Progenitor cell of endocrine pancreas (in vitro differentiated cells): ENCODE measurements at regions not wholly inside any gene's neighbourhood (a gene's known extent, or its start where the extent isn't known, plus 50 kb on each side); places are given as distances from the start of the nearest gene placed in this dataset.
A peak's percentile ranks its signal among the peaks of the same experiment; 100 is the strongest.
"Not testable (repeated sequence)": the region's sequence is repeated elsewhere in the genome, so short reads cannot be mapped to it uniquely, and the experiment has no call there.

ENCODE experiments used
- DNase-seq: peaks from one replicate; pipeline ENCODE4 v3.0.0; 2021; ENCODE audit warnings: low spot score; ENCODE audit not compliant: unreplicated experiment
- H3K27ac Mint-ChIP-seq: 2 replicates; pipeline ENCODE4 v1.8.0; 2021; ENCODE audit warnings: mild to moderate bottlenecking, moderate library complexity, mixed read lengths
- H3K27me3 Mint-ChIP-seq: 2 replicates; pipeline ENCODE4 v1.8.0; 2021; ENCODE audit warnings: mixed read lengths
- H3K36me3 Mint-ChIP-seq: 2 replicates; pipeline ENCODE4 v1.8.0; 2022; ENCODE audit warnings: mixed read lengths; ENCODE audit not compliant: insufficient read depth
- H3K4me1 Mint-ChIP-seq: 2 replicates; pipeline ENCODE4 v1.8.0; 2021; ENCODE audit warnings: low read depth, mixed read lengths
- H3K4me3 Mint-ChIP-seq: 2 replicates; pipeline ENCODE4 v1.8.0; 2021; ENCODE audit warnings: low read depth, mild to moderate bottlenecking, moderate library complexity, mixed read lengths
- H3K9me3 Mint-ChIP-seq: 2 replicates; pipeline ENCODE4 v1.8.0; 2021; ENCODE audit warnings: low read depth, mixed read lengths
- CTCF ChIP-seq: fragments of 200-600 bp; sonication (generic); IDR thresholded peaks from one replicate; pipeline ENCODE4 v1.5.0; 2021; ENCODE audit warnings: antibody characterized with exemption, mild to moderate bottlenecking; ENCODE audit not compliant: unreplicated experiment

- H3K9me3 Mint-ChIP-seq, result peaks cover 23% of the 10 kb centered on the region
- no peak for DNase-seq
- peaks cover 3% of the 10 kb centered on the region for H3K36me3 Mint-ChIP-seq
- no peaks in the 10 kb centered on the region for H3K27me3 Mint-ChIP-seq
- H3K27ac Mint-ChIP-seq, result peak overlapping the region; percentile 74
- H3K4me1 Mint-ChIP-seq, result peaks cover 41% of the 10 kb centered on the region
- no peak overlapping the region for H3K4me3 Mint-ChIP-seq
- TF ChIP-seq CTCF, result no peak
These were observed 62.4 kb downstream of the PAGE2 start for GRCh38 chrX:55151199-55151598.

- Mint-ChIP-seq H3K4me1 (peaks cover 18% of the 10 kb centered on the region), H3K27me3 (no peaks in the 10 kb centered on the region), H3K4me3 (peak overlapping the region; percentile 89), H3K9me3 (peaks cover 16% of the 10 kb centered on the region), H3K36me3 (peaks cover 4% of the 10 kb centered on the region), H3K27ac (peak overlapping the region; percentile 42)
- no peak for DNase-seq
- TF ChIP-seq CTCF, result no peak
These were observed 60.6 kb upstream of the PAGE5 start for GRCh38 chrX:55159551-55159950.

- Mint-ChIP-seq H3K27me3 (no peaks in the 10 kb centered on the region), H3K27ac (peak overlapping the region; percentile 94), H3K4me3 (peak overlapping the region; percentile 89), H3K36me3 (peaks cover 4% of the 10 kb centered on the region), H3K9me3 (peaks cover 21% of the 10 kb centered on the region), H3K4me1 (peaks cover 8% of the 10 kb centered on the region)
- DNase-seq, result peak; percentile 69
- peak; percentile 65 for TF ChIP-seq CTCF
These were observed 59.2 kb upstream of the PAGE5 start for GRCh38 chrX:55160685-55161552.

GRCh38 chrX:55161581-55161980 is 58.6 kb upstream of the PAGE5 start:
- peaks cover 3% of the 10 kb centered on the region for H3K36me3 Mint-ChIP-seq
- no peak for TF ChIP-seq CTCF
- H3K9me3 Mint-ChIP-seq, result peaks cover 22% of the 10 kb centered on the region
- H3K27me3 Mint-ChIP-seq, result no peaks in the 10 kb centered on the region
- peak overlapping the region; percentile 89 for H3K4me3 Mint-ChIP-seq
- no peak for DNase-seq
- H3K27ac Mint-ChIP-seq, result peak overlapping the region; percentile 94
- H3K4me1 Mint-ChIP-seq, result peaks cover 7% of the 10 kb centered on the region

- DNase-seq, result no peak
- peaks cover 9% of the 10 kb centered on the region for H3K4me1 Mint-ChIP-seq
- H3K27ac Mint-ChIP-seq, result no peak overlapping the region
- H3K9me3 Mint-ChIP-seq, result peaks cover 25% of the 10 kb centered on the region
- H3K36me3 Mint-ChIP-seq, result peaks cover 2% of the 10 kb centered on the region
- TF ChIP-seq CTCF, result no peak
- H3K27me3 Mint-ChIP-seq, result no peaks in the 10 kb centered on the region
- H3K4me3 Mint-ChIP-seq, result no peak overlapping the region
These were observed 57.0 kb upstream of the PAGE5 start for GRCh38 chrX:55163171-55163570.

- DNase-seq, H3K4me3 Mint-ChIP-seq, H3K36me3 Mint-ChIP-seq, H3K27ac Mint-ChIP-seq, H3K27me3 Mint-ChIP-seq, H3K4me1 Mint-ChIP-seq: not testable (repeated sequence)
- peaks cover 27% of the 10 kb centered on the region for H3K9me3 Mint-ChIP-seq
These were observed 55.1 kb upstream of the PAGE5 start for GRCh38 chrX:55165026-55165425.
